SK-N-SH (cell line): ENCODE measurements at regions not wholly inside any gene's neighbourhood (a gene's known extent, or its start where the extent isn't known, plus 50 kb on each side); places are given as distances from the start of the nearest gene placed in this dataset.

Source experiments
- CTCF ChIA-PET: fragments of 300-600, 350-600 bp; formaldehyde crosslinking; extraction: SDS; loops from one replicate; lab custom pipeline; 2021; lab: Yijun Ruan, JAX
- POLR2A ChIA-PET: fragments of 350-600 bp; sonication (Branson Sonifier 250); formaldehyde crosslinking; extraction: SDS; loops from one replicate; lab custom pipeline; 2020; ENCODE audit warnings: antibody characterized with exemption, inconsistent platforms; lab: Yijun Ruan, JAX
- DNase-seq: peaks from one replicate; pipeline ENCODE4 v3.0.0; 2012
- H2AFZ ChIP-seq: fragments of 200-600 bp; sonication (generic); 2 replicates; pipeline ENCODE4 v1.8.1; 2016; ENCODE audit warnings: antibody characterized with exemption, mild to moderate bottlenecking, low read depth
- H3F3A ChIP-seq: fragments of 200-600 bp; sonication (generic); replicated peaks from 2 replicates; pipeline ENCODE3; 2016; ENCODE audit warnings: antibody characterized with exemption, mild to moderate bottlenecking; ENCODE audit not compliant: insufficient read depth
- H3K27ac ChIP-seq, 2 experiments: fragments of 200-500 bp in 1 of 2; fragments of 200-600 bp in 1 of 2; sonication (Bioruptor generic) in 1 of 2; sonication (generic), shearing (Covaris generic) in 1 of 2; 2 replicates each; pipeline versions ENCODE4 v1.5.1 to v1.6.1; 2014 to 2016; ENCODE audit warnings: low read depth in 2 of 2, inconsistent platforms in 1 of 2, low read length in 1 of 2, mild to moderate bottlenecking in 1 of 2, mixed read lengths in 1 of 2
- H3K27me3 ChIP-seq: fragments of 200-600 bp; sonication (generic), shearing (Covaris generic); 2 replicates; pipeline ENCODE4 v1.6.1; 2016; ENCODE audit warnings: mixed run types; ENCODE audit not compliant: insufficient read depth
- H3K36me3 ChIP-seq, 2 experiments: fragments of 200-500 bp in 1 of 2; fragments of 200-600 bp in 1 of 2; sonication (Bioruptor generic) in 1 of 2; sonication (generic) in 1 of 2; replicated peaks in 1 of 2; 2 replicates each; pipeline versions ENCODE3 to v1.5.1; 2014 to 2016; ENCODE audit warnings: low read length in 1 of 2, mild to moderate bottlenecking in 1 of 2; ENCODE audit not compliant: insufficient read depth in 2 of 2, control insufficient read depth in 1 of 2
- H3K4me1 ChIP-seq, 2 experiments: fragments of 200-500 bp in 1 of 2; fragments of 200-600 bp in 1 of 2; sonication (Bioruptor generic) in 1 of 2; sonication (generic), shearing (Covaris generic) in 1 of 2; 2 replicates each; pipeline versions ENCODE4 v1.5.1 to v1.6.1; 2014 to 2016; ENCODE audit warnings: low read depth in 1 of 2, low read length in 1 of 2, mixed run types in 1 of 2; ENCODE audit not compliant: insufficient read depth in 2 of 2, control insufficient read depth in 1 of 2
- H3K4me2 ChIP-seq: fragments of 200-600 bp; sonication (generic), shearing (Covaris generic); 2 replicates; pipeline ENCODE4 v1.6.1; 2017; ENCODE audit warnings: mixed run types
- H3K4me3 ChIP-seq, 2 experiments: fragments of 200-500 bp in 1 of 2; fragments of 200-600 bp in 1 of 2; sonication (Bioruptor generic) in 1 of 2; sonication (generic), shearing (Covaris generic) in 1 of 2; 2 replicates each; pipeline versions ENCODE4 v1.5.1 to v1.8.1; 2014 to 2016; ENCODE audit warnings: low read depth in 2 of 2, inconsistent platforms in 1 of 2, low read length in 1 of 2, mild to moderate bottlenecking in 1 of 2, mixed read lengths in 1 of 2, moderate library complexity in 1 of 2
- H3K79me2 ChIP-seq: fragments of 200-600 bp; sonication (generic); 2 replicates; pipeline ENCODE4 v1.8.1; 2017; ENCODE audit warnings: mild to moderate bottlenecking; ENCODE audit not compliant: insufficient read depth
- H3K9ac ChIP-seq: fragments of 200-600 bp; sonication (generic); 2 replicates; pipeline ENCODE4 v1.6.1; 2017; ENCODE audit warnings: mixed run types
- H3K9me2 ChIP-seq: fragments of 200-600 bp; sonication (generic); 2 replicates; pipeline ENCODE4 v1.6.1; 2017; ENCODE audit warnings: mixed run types
- H3K9me3 ChIP-seq: fragments of 200-600 bp; sonication (generic); 2 replicates; pipeline ENCODE4 v1.6.1; 2017; ENCODE audit warnings: mixed run types, mild to moderate bottlenecking, moderate library complexity
- H4K20me1 ChIP-seq: fragments of 200-600 bp; sonication (generic); 2 replicates; pipeline ENCODE4 v1.6.1; 2017; ENCODE audit warnings: mild to moderate bottlenecking, mixed run types; ENCODE audit not compliant: insufficient read depth
- ELF1 ChIP-seq: IDR thresholded peaks from 2 replicates; pipeline ENCODE4 v1.4.0; 2012
- EP300 ChIP-seq, 2 experiments: IDR thresholded peaks; 2 replicates each; pipeline versions ENCODE4 v1.4.0 to v1.6.1; 2012; ENCODE audit warnings: borderline replicate concordance in 1 of 2, low read depth in 1 of 2, low read length in 1 of 2
- EZH2phosphoT487 ChIP-seq: fragments of 200-600 bp; sonication (generic); IDR thresholded peaks from 2 replicates; pipeline ENCODE4 v1.6.1; 2017; ENCODE audit warnings: low read depth, mixed run types, mild to moderate bottlenecking, antibody characterized with exemption, moderate library complexity, borderline replicate concordance
- FOSL2 ChIP-seq: IDR thresholded peaks from 2 replicates; pipeline ENCODE4 v1.4.0; 2012; ENCODE audit warnings: low read depth, mild to moderate bottlenecking, moderate library complexity, borderline replicate concordance
- GABPA ChIP-seq: IDR thresholded peaks from 2 replicates; pipeline ENCODE4 v1.4.0; 2012; ENCODE audit warnings: low read depth, mild to moderate bottlenecking
- MAX ChIP-seq: IDR thresholded peaks from 2 replicates; pipeline ENCODE4 v1.4.0; 2012; ENCODE audit warnings: low read depth
- MEF2A ChIP-seq: IDR thresholded peaks from 2 replicates; pipeline ENCODE4 v1.4.0; 2012; ENCODE audit warnings: low read depth, borderline replicate concordance
- MXI1 ChIP-seq: IDR thresholded peaks from 2 replicates; pipeline ENCODE4 v1.6.1; 2012; ENCODE audit warnings: mild to moderate bottlenecking, low read depth, low read length, improper control_type of control experiment
- NRF1 ChIP-seq: IDR thresholded peaks from 2 replicates; pipeline ENCODE4 v1.6.1; 2012; ENCODE audit warnings: low read depth, mild to moderate bottlenecking, low read length
- POLR2AphosphoS5 ChIP-seq: IDR thresholded peaks from 2 replicates; pipeline ENCODE4 v1.6.1; 2012; ENCODE audit warnings: low read depth, low read length
- RAD21 ChIP-seq: IDR thresholded peaks from 2 replicates; pipeline ENCODE4 v1.6.1; 2012; ENCODE audit warnings: mild to moderate bottlenecking, low read length
- REST ChIP-seq: IDR thresholded peaks from 2 replicates; pipeline ENCODE4 v1.6.1; 2012; ENCODE audit warnings: mild to moderate bottlenecking, low read depth, low read length, moderate library complexity
- RFX5 ChIP-seq: IDR thresholded peaks from 2 replicates; pipeline ENCODE4 v1.6.1; 2012; ENCODE audit warnings: mild to moderate bottlenecking, improper control_type of control experiment, low read length
- RXRA ChIP-seq: IDR thresholded peaks from 2 replicates; pipeline ENCODE4 v1.4.0; 2012; ENCODE audit warnings: low read depth, mild to moderate bottlenecking, borderline replicate concordance
- SIN3A ChIP-seq: IDR thresholded peaks from 2 replicates; pipeline ENCODE4 v1.6.1; 2012; ENCODE audit warnings: low read depth, mild to moderate bottlenecking, low read length, moderate library complexity, borderline replicate concordance
- TAF1 ChIP-seq: IDR thresholded peaks from 2 replicates; pipeline ENCODE4 v1.6.1; 2012; ENCODE audit warnings: low read depth, mild to moderate bottlenecking, low read length, moderate library complexity, borderline replicate concordance
- TCF12 ChIP-seq: IDR thresholded peaks from 2 replicates; pipeline ENCODE4 v1.4.0; 2012
- TEAD4 ChIP-seq: IDR thresholded peaks from 2 replicates; pipeline ENCODE4 v1.4.0; 2012; ENCODE audit warnings: mild to moderate bottlenecking, borderline replicate concordance; ENCODE audit not compliant: insufficient read depth
- YY1 ChIP-seq: IDR thresholded peaks from 2 replicates; pipeline ENCODE4 v1.4.0; 2012; ENCODE audit warnings: low read depth, mild to moderate bottlenecking
- WGBS: methylation state at CpG from one replicate; pipeline ENCODE4 v1.1.6; 2017; ENCODE audit warnings: low lambda C conversion rate; 5-methylcytosine and 5-hydroxymethylcytosine counted together

DNA sequence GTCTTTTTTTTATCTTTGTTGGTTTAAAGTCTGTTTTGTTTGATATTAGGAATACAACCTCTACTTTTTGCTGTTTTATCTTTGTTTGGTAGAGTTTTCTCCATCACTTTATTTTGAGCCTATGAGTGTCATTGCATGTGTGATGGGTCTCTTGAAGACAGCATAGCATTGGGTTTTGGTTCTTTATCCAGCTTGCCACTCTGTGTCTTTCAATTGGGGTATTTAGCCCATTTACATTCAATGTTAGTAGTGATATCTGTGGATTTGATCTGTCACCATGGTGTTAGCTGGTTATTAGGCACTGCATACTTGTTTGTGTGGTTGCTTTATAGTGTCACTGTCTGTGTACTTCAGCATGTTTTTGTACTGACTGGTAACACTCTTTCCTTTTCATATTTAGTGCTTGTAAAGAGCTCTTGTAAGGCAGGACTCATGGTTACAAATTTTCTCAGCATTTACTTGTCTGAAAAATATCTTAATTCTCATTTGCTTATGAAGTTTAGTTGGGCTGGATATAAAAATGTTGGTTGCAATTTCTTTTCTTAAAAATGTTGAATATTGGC lies 845.5 kb downstream of the TLE4 start:
- TF ChIP-seq TEAD4, result no peak
- no peak for TF ChIP-seq NRF1
- TF ChIP-seq RAD21, result no peak
- TF ChIP-seq MEF2A, result no peak
- TF ChIP-seq GABPA, result no peak
- no peak for TF ChIP-seq RXRA
- TF ChIP-seq FOSL2, result no peak
- no peak for TF ChIP-seq MXI1
- no peak for TF ChIP-seq REST
- no peak for TF ChIP-seq TAF1
- no peak for DNase-seq
- H3F3A ChIP-seq, result no peaks in the 10 kb centered on the region
- CTCF ChIA-PET, result no interaction called here
- H3K4me2 ChIP-seq, result no peak overlapping the region
- H3K4me3 ChIP-seq, result no peak overlapping the region
- H3K9me3 ChIP-seq, result peaks cover 10% of the 10 kb centered on the region; the same call in 1 of the 2 replicates
- no peaks in the 10 kb centered on the region for H3K4me1 ChIP-seq
- no peak overlapping the region for H3K27ac ChIP-seq
- H3K9ac ChIP-seq, result no peak overlapping the region
- no peaks in the 10 kb centered on the region for H3K79me2 ChIP-seq
- no peaks in the 10 kb centered on the region for H3K36me3 ChIP-seq
- H2AFZ ChIP-seq, result no peak overlapping the region
- H4K20me1 ChIP-seq, result no peaks in the 10 kb centered on the region
- no peaks in the 10 kb centered on the region for H3K27me3 ChIP-seq
- H3K9me2 ChIP-seq, result no peaks in the 10 kb centered on the region
- POLR2A ChIA-PET, result no interaction called here

DNA sequence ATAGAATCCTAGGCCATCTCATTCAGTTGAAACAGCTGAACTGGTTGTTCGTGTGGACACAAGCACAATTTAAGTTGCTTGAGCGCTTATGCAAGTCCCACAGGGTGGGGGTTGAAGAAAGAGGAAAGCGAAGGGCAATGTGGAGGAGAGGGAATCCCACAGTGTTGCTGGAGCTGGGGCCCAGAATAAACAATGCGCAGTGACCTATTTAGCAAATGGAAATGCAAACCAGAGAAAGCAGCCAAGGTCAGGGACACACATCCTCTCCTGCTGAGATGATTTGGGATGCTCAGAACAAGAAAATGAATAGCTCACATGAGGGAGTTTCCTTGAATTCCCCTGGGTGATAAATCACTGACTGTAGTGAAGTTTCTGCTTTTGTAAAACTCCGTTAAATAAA lies 838.3 kb downstream of the TLE4 start:
- POLR2A ChIA-PET, result no interaction called here

More for the DNA sequence above, 838.3 kb downstream of the TLE4 start:
- 37% methylated on average over 5 of the region's 5 CpGs for WGBS
- H3F3A ChIP-seq, result no peaks in the 10 kb centered on the region
- H3K27me3 ChIP-seq, result no peaks in the 10 kb centered on the region
- no peak for DNase-seq
- no peak overlapping the region for H3K9ac ChIP-seq
- CTCF ChIA-PET, result no interaction called here
- H3K27ac ChIP-seq, result no peak overlapping the region
- TF ChIP-seq RFX5 (no peak), TEAD4 (no peak), TCF12 (no peak), POLR2AphosphoS5 (no peak), SIN3A (no peak), EZH2phosphoT487 (no peak), MAX (no peak), ELF1 (no peak), NRF1 (no peak), RXRA (no peak), EP300 (IDR thresholded peaks at IDR 0.05; ENCODE audit: borderline replicate concordance in 1 of 2, low read depth in 1 of 2, low read length in 1 of 2) (no peak), MXI1 (no peak), YY1 (no peak)
- no peak overlapping the region for H3K4me3 ChIP-seq
- no peak overlapping the region for H3K4me2 ChIP-seq
- no peaks in the 10 kb centered on the region for H4K20me1 ChIP-seq
- H3K9me2 ChIP-seq, result no peaks in the 10 kb centered on the region
- no peaks in the 10 kb centered on the region for H3K4me1 ChIP-seq
- no peaks in the 10 kb centered on the region for H3K79me2 ChIP-seq
- H3K9me3 ChIP-seq, result no peaks in the 10 kb centered on the region
- no peaks in the 10 kb centered on the region for H3K36me3 ChIP-seq
- no peak overlapping the region for H2AFZ ChIP-seq
